GM21576 (cell line): ENCODE measurements at regions not wholly inside any gene's neighbourhood (a gene's known extent, or its start where the extent isn't known, plus 50 kb on each side); places are given as distances from the start of the nearest gene placed in this dataset.

Source experiments
- ATAC-seq: cut with Tn5 transposase; IDR thresholded peaks from one replicate; pipeline ENCODE4 v1.9.1; 2021; ENCODE audit warnings: mild to moderate bottlenecking, moderate library complexity; ENCODE audit not compliant: unreplicated experiment

GRCh38 chr13:26456650-26457049 is 100.8 kb upstream of the WASF3 start:
- ATAC-seq, result no peak

- no peak for ATAC-seq
Measured at GRCh38 chr13:26457212-26457611, 100.3 kb upstream of the WASF3 start.

GRCh38 chr13:26458196-26458749 is 99.2 kb upstream of the WASF3 start:
- ATAC-seq, result no peak

GRCh38 chr13:26459276-26460131 is 98.0 kb upstream of the WASF3 start:
- ATAC-seq, result no peak

DNA sequence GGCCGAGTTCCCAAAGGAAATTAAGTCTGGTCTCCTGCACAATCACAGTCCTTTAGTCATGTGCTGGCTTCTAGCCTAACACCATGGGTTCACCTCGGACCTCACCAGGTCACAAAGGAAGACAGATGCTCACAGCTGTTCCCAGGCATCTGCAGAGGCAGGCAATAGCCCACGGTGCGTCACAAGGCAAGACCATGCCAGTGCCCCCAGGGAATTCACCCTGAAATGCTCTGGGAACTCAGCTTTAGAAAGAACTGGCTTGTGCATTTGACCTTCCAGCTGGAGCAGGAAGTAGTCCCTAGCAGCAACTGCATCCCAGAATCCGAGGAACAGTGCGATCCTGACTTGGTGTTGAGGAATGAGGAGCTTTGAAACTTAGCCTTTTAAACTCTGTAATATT is 96.8 kb upstream of the WASF3 start:
- no peak for ATAC-seq

GRCh38 chr13:26463296-26463695 is 94.2 kb upstream of the WASF3 start:
- no peak for ATAC-seq

DNA sequence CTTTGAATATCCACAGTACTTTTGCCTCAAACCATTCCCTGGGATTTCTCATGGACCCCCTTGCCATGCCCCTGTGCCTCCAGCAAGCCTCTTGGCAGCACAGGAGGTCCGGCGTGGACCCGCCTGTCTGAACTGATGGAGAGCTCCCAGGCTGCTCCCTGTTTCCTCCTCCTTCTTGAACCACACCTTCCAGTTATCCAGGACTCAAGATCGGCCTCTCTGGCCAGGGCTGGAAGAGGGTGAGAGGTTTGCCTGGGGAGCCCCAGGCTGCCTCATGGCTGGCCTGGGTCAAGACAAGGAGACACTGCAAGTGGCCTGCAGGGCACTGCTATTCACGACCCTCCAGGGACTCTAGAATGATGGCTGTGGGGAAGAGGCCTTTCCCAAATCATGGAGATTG is 93.6 kb upstream of the WASF3 start:
- ATAC-seq, result no peak

DNA sequence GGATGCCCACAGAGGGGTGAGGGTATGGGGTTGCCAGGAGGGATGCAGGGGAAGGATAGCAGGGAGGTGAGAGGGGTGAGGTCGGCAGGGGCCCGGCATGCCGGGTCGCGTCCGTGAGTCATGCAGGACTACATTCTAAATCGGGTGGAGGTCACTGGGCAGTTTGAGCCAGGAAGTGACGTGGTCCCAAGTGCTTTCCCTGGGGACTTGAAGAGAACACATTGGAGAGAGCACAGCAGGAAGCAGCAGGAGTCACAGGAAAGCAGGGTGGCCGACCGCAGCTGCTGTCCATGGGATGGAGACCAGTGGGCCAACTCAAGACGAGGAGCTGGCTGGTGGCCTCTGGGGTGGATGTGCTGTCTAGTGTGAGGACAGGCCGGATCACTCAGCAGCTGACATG is 92.0 kb upstream of the WASF3 start:
- no peak for ATAC-seq

DNA sequence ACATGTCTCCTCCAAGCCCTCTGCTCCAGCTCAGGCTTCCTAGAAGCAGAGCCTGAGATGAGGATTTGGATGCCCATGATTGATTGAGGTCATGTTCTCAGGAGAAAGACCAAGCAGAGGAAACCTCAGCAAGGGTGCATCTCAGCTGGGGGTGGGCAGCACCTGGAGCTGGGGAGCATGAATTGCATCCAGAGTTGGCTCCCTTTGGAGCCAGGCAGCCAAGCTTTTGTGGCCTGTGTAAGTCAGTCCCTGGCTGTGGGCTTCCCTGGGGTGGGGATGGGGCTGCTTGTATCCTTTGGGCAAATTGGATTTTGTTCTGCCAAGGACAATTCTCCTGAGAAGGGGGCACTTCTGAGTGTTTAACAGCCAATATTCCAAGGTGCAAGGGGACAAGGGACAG is 91.5 kb upstream of the WASF3 start:
- ATAC-seq, result no peak

- ATAC-seq, result no peak
Measured at GRCh38 chr13:26468265-26468801, 89.2 kb upstream of the WASF3 start.

- no peak for ATAC-seq
Measured at GRCh38 chr13:26469602-26470001, 87.9 kb upstream of the WASF3 start.

DNA sequence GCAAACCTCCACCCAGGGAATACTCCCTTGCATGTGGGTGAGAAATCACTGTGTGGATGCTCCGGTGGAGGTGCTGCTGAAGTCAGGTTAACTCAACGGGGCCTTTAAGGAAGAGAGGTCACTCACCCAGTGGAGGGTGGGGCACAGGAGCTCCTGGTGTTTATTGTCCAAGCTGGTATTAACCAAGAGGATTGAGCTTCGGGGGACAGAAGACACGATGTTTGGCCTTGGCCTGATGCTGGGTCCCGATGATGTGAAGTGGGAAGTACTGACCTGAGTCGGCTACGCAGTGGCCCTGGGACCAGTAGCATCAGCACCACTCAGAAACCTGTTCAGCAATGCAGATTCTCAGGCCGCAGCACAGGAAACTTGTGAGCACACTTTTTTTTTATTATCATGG is 85.7 kb upstream of the WASF3 start:
- no peak for ATAC-seq

- no peak for ATAC-seq
Measured at GRCh38 chr13:26473571-26474230, 83.8 kb upstream of the WASF3 start.

- ATAC-seq, result no peak
Measured at GRCh38 chr13:26474286-26474685, 83.2 kb upstream of the WASF3 start.

DNA sequence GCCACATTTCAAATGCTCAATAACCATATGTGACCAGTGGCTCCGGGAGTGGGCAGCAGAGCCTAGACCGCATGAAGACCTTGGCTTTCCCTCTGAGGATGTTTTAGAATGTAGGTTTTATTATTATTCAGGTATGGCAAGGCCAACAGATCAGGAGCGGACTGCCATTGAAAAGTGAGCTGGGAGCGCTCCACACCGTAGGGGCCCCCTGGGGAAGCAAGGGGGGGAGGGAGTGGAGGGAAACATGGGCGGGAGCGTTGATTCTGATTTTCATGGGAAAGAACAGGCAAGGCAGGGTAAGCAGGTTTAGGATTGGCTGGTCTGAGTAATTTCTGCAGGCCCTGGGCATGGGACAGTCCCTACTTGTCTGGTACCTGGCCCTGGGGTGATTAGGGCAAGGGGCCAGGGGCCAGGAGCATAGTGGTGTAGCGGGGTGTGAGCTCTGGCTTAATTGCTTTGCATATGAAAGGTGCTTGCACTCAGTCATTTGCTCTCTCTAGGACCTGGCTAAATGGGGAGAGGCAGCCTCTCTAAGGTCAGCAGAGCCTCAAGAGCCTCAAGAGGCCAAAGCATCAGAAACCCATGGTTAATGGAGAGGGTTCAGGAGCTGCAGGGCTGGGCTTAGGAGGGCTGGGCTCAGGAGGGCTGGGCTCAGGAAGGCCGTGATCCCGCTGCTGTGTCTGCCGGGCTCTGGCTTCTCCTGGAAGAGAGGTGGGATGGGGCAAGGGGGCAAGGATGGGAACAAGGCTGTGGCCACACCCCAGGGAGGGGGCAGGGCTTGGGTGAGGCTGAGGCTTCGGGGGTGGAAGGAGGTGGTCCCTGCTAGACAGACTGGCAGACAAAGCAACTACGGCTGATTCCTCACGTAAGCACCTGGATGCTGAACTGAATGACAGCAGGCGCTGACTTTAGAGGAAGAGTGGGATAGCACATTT is 82.0 kb upstream of the WASF3 start:
- no peak for ATAC-seq

DNA sequence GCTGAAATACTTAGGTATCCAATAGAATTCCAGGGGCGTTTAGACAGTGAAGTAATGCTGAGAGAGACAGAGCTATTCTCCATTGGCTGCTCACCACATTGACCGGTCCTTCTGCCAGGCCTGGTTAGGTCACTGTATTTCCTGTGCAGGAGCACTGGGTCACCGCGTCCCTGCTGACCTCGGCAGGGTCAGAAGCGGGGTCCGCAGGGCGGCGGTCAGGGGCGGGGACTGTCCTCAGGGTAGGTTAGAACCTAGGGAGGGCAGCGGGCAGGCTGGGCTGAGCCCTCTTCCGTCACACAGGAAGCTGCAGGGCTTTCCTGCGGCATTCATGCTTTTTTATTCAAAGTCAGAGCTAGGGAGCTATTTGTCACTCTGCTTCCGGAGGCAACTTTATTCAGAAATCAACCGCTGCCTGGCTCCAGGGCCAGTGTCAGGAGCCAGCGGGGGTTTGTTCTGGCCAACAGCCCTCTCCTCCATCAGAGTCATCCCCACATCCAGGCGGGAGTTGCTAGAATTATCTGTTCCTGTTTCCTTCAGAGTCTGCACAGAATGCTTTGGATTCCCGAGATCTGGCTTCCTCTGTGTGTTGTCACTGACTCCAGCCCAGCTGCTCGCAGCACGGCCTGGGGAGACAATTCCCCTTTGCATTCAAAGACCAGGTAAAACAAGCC is 81.2 kb upstream of the WASF3 start:
- ATAC-seq, result no peak

DNA sequence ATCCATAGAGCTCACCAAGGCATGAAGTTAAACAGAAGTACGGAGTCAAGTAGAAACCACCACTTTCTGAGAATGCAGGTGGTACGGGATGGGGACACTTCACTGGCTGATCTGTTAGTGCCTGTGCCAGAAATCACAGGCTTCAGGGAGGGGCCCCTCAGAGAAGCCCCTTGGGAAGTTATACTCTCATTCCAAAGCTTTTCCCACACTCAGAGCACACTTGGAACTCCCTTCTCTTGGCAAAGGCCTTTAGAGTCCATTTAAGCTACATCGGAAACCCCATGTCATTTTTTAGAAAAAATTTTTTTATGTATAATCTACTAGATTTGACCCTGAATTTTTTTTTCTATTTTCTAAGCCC is 80.7 kb upstream of the WASF3 start:
- no peak for ATAC-seq

DNA sequence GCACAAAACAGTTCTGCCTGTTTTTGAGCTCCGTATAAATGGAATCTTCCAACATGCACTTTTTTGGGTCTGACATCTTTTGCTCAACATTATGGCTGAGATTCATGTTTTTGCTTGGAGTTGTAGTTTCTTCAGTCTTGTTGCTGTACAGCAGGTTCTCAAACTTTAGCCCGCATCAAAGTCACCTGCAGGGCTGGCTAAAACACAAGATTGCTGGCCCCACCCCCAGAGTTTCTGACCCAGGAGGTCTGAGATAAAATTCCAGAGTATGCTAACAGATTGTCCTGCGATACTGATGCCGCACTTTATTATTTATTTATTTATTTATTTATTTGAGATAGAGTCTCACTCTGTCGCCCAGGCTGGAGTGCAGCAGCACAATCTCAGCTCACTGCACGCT is 79.8 kb upstream of the WASF3 start:
- ATAC-seq, result no peak

DNA sequence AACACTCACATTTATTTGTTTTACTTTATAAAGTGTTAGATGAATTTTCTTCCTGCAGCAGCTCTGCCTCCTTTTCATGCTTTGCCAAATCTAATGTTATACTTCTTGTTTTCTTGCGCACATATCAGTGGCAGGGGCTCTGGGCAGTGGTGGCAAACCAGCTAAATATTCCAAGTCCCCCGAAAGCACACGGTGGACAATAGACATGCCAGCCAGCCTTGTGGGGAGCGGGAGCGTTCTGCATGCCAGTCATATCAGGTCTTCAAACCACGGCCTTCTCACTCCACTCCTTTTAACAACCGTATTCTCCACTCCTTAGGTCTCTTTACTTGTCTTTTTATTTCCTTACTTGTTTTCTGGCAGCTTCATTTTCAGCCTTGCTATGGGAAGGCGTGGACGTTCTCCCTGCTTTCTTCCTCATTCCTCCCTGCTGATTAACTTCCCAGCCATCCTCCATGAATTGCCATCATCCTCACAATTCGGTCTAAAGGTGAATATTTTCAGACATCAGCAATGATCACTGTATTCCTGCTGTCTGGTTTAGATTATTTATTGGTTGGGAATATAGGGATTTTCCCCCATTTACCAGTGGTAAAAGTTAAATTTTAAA is 77.1 kb upstream of the WASF3 start:
- ATAC-seq, result no peak
